Motor neuron (in vitro differentiated cells): ENCODE measurements at regions not wholly inside any gene's neighbourhood (a gene's known extent, or its start where the extent isn't known, plus 50 kb on each side); places are given as distances from the start of the nearest gene placed in this dataset.
A peak's percentile ranks its signal among the peaks of the same experiment; 100 is the strongest.

ENCODE experiments used
- ATAC-seq, 8 experiments: fragments of 200-7000 bp; cut with Tn5 transposase; replicated peaks in 6 of 8; 2 replicates each; pipeline ENCODE4 v1.8.0; 2021; ENCODE audit warnings: mild to moderate bottlenecking in 8 of 8, moderate library complexity in 8 of 8
- H3K27ac ChIP-seq, 2 donors: fragments of 250-450 bp; sonication (Bioruptor Pico); 2 replicates each; pipeline ENCODE4 v1.9.0; 2021; ENCODE audit warnings: antibody characterized with exemption in 2 of 2, mild to moderate bottlenecking in 2 of 2, moderate library complexity in 1 of 2
- H3K4me1 ChIP-seq, 2 donors: fragments of 250-450 bp; sonication (Bioruptor Pico); replicated peaks in 1 of 2; 2 replicates each; pipeline ENCODE4 v1.6.1; 2021; ENCODE audit warnings: antibody characterized with exemption in 2 of 2, mild to moderate bottlenecking in 2 of 2, moderate library complexity in 1 of 2
- H3K4me3 ChIP-seq, 5 donors: fragments of 250-450 bp; sonication (Bioruptor Pico); 2 replicates each; pipeline ENCODE4 v1.9.0; 2021; ENCODE audit warnings: antibody characterized with exemption in 5 of 5, mild to moderate bottlenecking in 5 of 5, moderate library complexity in 4 of 5
- WGBS, 10 experiments: fragments of 450-650 bp; shearing (Covaris generic); methylation state at CpG; one replicate each; pipeline ENCODE4 v1.0.0; 2022; 5-methylcytosine and 5-hydroxymethylcytosine counted together
- in situ Hi-C, 9 experiments: fragments of 400-800 bp; cut with MboI; loops; one replicate each; pipeline ENCODE4 v1.15.0; 2021; ENCODE audit warnings: low sequenced_read_pairs in 9 of 9, low pct_unique_long_range_greater_than_20kb in 2 of 9; ENCODE audit not compliant: unreplicated experiment in 9 of 9

- WGBS, 10 experiments = 0 to 70% (median 44%) methylated on average over 2 to 4 of the region's 4 CpGs; no CpG with 5 or more reads in 1 of the 10 experiments
- peaks cover 2 to 3% of the 10 kb centered on the region in 2 donors for H3K4me1 ChIP-seq
- no peak overlapping the region for H3K4me3 ChIP-seq
- no peak for ATAC-seq
- in situ Hi-C loops = loop anchor here in 1 of 9 experiments (25.0 kb wide), 1 partner anchor 398 kb away; no protein-coding TSS in a partner anchor
- no peak overlapping the region for H3K27ac ChIP-seq
These were observed 188.5 kb upstream of the LRRN1 start for GRCh38 chr3:3610581-3611298.

DNA sequence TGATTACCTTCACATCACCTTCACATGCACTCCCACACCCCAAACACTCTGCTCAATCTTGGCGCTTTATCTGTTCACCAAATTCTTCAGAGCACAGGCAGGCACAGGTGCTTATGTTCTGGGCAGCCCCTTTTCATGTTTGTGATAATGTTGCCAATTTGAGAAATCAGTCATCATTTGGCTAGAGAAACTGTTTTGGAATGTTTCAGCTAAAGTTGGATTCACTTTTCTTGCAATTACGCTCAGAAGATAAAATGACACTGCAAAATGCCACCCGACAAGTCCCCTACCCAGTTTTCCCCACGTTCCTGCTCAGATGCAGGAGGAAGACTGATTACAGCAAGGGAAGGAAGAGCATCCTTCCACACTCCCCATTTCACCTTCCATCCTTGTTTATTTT lies 192.9 kb upstream of the LRRN1 start:
- no peak overlapping the region for H3K4me3 ChIP-seq
- peaks cover 11 to 18% of the 10 kb centered on the region in 2 donors for H3K4me1 ChIP-seq
- WGBS, 10 experiments = 0 to 98% (median 85%) methylated on average over 1 to 4 of the region's 4 CpGs; no CpG with 5 or more reads in 2 of the 10 experiments
- no peak overlapping the region for H3K27ac ChIP-seq
- ATAC-seq = no peak
- in situ Hi-C loops = loop anchor here in 1 of 9 experiments (25.0 kb wide), 1 partner anchor 394 kb away; no protein-coding TSS in a partner anchor

DNA sequence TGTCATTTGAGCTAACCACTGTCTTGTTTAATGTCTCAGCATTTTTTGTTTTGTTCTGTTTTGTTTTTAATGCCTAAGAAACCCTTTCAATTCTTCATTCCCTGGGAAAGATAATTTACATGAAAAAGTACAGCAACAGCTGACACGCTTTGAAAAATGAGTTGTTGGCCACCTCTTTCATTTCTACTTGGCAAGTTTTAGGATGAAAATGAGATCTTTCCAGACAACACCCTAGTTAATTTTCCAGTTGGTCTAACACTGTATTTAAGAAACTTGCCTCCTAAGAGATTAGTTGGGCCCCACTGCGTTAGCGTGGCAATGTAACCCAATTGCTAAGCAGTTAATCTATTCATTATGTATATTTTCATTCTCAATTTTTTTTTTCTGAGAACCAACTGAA lies 194.0 kb upstream of the LRRN1 start:
- ATAC-seq = peak in 4 of 8 experiments; percentile 28 to 56 (median 50)
- in situ Hi-C loops = loop anchor here in 1 of 9 experiments (25.0 kb wide), 1 partner anchor 393 kb away; no protein-coding TSS in a partner anchor

GRCh38 chr3:3603351-3603750 lies 195.9 kb upstream of the LRRN1 start:
- H3K27ac ChIP-seq = no peak overlapping the region
- in situ Hi-C loops = loop anchor here in 1 of 9 experiments (25.0 kb wide), 1 partner anchor 391 kb away; no protein-coding TSS in a partner anchor
- no peak overlapping the region for H3K4me3 ChIP-seq
- peaks cover 11 to 24% of the 10 kb centered on the region in 2 donors for H3K4me1 ChIP-seq
- no peak for ATAC-seq
- WGBS, 10 experiments = 67 to 100% (median 86%) methylated on average over 3 to 4 of the region's 4 CpGs; no CpG with 5 or more reads in 2 of the 10 experiments

More for the DNA sequence above, 194.0 kb upstream of the LRRN1 start:
- no peak overlapping the region for H3K27ac ChIP-seq
- peaks cover 11 to 24% of the 10 kb centered on the region in 2 donors for H3K4me1 ChIP-seq
- WGBS, 10 experiments = 0 to 58% (median 22%) methylated on average over 3 of the region's 3 CpGs; no CpG with 5 or more reads in 3 of the 10 experiments
- no peak overlapping the region for H3K4me3 ChIP-seq

- ATAC-seq = no peak
- Histone ChIP-seq H3K27ac (no peak overlapping the region), H3K4me1 (peaks cover 10 to 22% of the 10 kb centered on the region in 2 donors), H3K4me3 (no peak overlapping the region)
- WGBS, 10 experiments = 0 to 100% (median 85%) methylated on average over 1 to 3 of the region's 3 CpGs; no CpG with 5 or more reads in 3 of the 10 experiments
- in situ Hi-C loops = loop anchor here in 1 of 9 experiments (25.0 kb wide), 1 partner anchor 389 kb away; no protein-coding TSS in a partner anchor
These were observed 198.4 kb upstream of the LRRN1 start for GRCh38 chr3:3600665-3601340.

GRCh38 chr3:3599016-3599415 lies 200.2 kb upstream of the LRRN1 start:
- WGBS, 10 experiments = 33 to 100% (median 85%) methylated on average over 1 to 2 of the region's 2 CpGs; no CpG with 5 or more reads in 4 of the 10 experiments
- peak in 1 of 8 experiments; percentile 10 for ATAC-seq
- Histone ChIP-seq H3K4me1 (peaks cover 0 to 8% of the 10 kb centered on the region in 2 donors), H3K4me3 (no peak overlapping the region), H3K27ac (no peak overlapping the region)
- in situ Hi-C loops = no loop called here

- 38 to 94% (median 86%) methylated on average over 1 to 3 of the region's 3 CpGs for WGBS, 10 experiments
These were observed 204.2 kb upstream of the LRRN1 start for GRCh38 chr3:3594986-3595385.

GRCh38 chr3:3589715-3590130 lies 209.5 kb upstream of the LRRN1 start:
- no peak overlapping the region for H3K4me3 ChIP-seq
- in situ Hi-C loops = no loop called here
- no peak overlapping the region for H3K27ac ChIP-seq
- H3K4me1 ChIP-seq = peaks cover 21 to 23% of the 10 kb centered on the region in 2 donors
- WGBS, 10 experiments = 0 to 100% (median 81%) methylated on average over 1 to 3 of the region's 3 CpGs; no CpG with 5 or more reads in 3 of the 10 experiments
- ATAC-seq = no peak

More at GRCh38 chr3:3594986-3595385, 204.2 kb upstream of the LRRN1 start:
- Histone ChIP-seq H3K4me3 (no peak overlapping the region), H3K27ac (no peak overlapping the region), H3K4me1 (no peaks in the 10 kb centered on the region)
- ATAC-seq = no peak
- in situ Hi-C loops = no loop called here

- in situ Hi-C loops = no loop called here
- 0 to 50% (median 15%) methylated on average over 1 to 4 of the region's 4 CpGs; no CpG with 5 or more reads in 3 of the 10 experiments for WGBS, 10 experiments
- peaks cover 21 to 23% of the 10 kb centered on the region in 2 donors for H3K4me1 ChIP-seq
- peak overlapping the region in 1 of 2 donors; percentile 35 for H3K27ac ChIP-seq
- H3K4me3 ChIP-seq = no peak overlapping the region
- peak; percentile 34 to 88 (median 80) for ATAC-seq
These were observed 211.6 kb upstream of the LRRN1 start for GRCh38 chr3:3587647-3587972.

DNA sequence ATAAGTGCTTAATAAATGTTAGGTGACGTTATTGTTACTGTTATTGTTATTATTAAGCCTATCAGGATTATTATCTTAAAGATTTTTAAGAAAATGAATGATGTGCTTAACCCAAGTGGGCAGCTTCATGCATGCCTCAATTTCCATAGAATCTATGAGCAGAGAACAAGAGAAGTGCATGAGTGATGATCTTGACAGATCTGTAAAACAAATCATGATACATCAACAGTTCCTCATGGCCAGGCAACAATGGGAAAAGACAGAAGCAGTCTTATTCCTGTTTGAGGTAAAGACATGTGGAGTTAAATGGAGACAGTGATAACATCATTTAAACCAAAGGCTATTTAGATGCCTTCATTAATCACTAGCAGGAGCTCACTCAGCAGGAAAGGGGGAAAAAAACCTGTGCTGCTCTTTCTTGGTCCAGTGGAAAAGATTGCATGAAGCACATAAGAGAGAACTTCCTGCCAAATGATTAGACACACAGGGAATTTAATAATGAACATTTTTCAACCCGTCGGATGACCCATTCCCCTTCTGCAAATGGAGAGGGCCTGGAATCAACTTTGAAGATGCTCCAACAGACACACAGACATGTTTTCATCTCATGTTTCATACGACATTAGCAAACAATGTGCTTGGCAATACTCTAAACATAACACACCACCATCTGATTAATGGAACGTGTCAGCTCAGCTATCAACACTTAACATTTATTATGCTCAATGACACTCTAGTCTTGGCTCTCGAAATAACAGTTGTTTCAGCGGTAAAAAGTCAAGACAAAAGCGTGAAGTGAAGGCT lies 212.2 kb upstream of the LRRN1 start:
- no peak overlapping the region for H3K4me3 ChIP-seq
- in situ Hi-C loops = no loop called here
- peak in 7 of 8 experiments; percentile 30 to 86 (median 82) for ATAC-seq
- peak overlapping the region; percentile 35 to 63 for H3K27ac ChIP-seq
- peaks cover 21 to 23% of the 10 kb centered on the region in 2 donors for H3K4me1 ChIP-seq
- WGBS, 10 experiments = 0 to 60% (median 40%) methylated on average over 1 to 8 of the region's 8 CpGs; no CpG with 5 or more reads in 1 of the 10 experiments

DNA sequence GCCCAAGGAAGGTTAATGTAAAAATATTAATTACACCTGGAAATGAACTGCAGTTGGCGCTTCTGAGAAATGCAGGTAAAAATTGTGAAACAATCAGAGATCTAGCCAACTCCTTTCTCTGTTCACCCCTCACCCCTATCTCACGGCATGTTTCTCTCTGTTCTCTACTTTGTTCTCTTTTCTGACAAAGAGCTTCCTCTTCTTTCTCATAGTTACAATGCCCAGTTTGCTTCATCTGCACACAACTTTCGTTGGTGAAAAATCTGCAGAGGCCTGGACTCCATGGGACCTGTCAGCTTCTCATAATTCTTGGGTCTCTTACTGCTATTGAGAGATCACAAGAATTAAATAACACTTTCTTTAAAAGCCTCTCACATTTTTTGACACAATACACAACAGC lies 212.9 kb upstream of the LRRN1 start:
- peaks cover 21 to 23% of the 10 kb centered on the region in 2 donors for H3K4me1 ChIP-seq
- no peak overlapping the region for H3K4me3 ChIP-seq
- 0 to 70% (median 50%) methylated on average over 1 to 3 of the region's 3 CpGs for WGBS, 10 experiments
- H3K27ac ChIP-seq = peak overlapping the region in 1 of 2 donors; percentile 63
- ATAC-seq = peak in 1 of 8 experiments; percentile 22
- in situ Hi-C loops = no loop called here

DNA sequence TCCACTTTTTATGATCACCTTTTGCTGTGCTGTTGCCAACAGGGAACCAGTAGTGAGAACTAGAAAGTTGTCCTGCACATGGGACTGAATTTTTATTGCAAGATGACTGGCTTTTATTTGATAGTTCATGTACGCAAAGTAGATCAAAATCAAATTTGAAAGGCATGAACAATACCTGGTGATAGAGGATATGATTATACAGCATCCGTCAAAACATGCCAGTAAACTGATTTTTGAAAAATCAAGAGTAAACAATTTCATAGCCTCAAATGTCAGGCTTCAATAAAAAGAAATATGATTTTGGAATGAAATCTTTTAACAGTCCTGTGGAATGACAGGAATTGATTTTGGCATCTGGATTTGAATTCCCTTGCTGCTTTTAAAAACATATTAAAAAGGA lies 219.6 kb upstream of the LRRN1 start:
- ATAC-seq = no peak
- Histone ChIP-seq H3K27ac (no peak overlapping the region), H3K4me1 (no peaks in the 10 kb centered on the region), H3K4me3 (no peak overlapping the region)
- WGBS, 10 experiments = 20 to 100% (median 97%) methylated on average over 1 to 2 of the region's 2 CpGs
- in situ Hi-C loops = no loop called here
